ENCODE measurements at regions not wholly inside any gene's neighbourhood (a gene's known extent, or its start where the extent isn't known, plus 50 kb on each side); places are given as distances from the start of the nearest gene placed in this dataset.

DNA sequence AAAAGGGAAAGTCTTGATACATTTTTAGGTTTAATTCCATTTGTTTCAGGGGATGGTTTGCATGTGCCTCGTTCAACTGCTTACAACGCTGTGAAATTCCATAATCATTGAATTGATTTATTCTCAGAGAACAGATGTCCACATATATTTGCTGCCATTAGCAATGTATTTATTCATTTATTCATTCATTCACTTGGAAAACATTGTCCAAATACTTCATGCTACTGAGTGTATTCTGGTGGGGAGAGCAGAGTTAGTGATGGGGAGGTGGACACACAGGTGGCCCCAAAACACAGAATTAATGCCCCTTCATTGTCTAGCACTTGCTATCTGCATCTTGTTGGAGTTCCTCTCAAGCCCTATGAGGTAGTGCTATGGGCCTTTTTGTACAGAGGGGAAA, 141.2 kb upstream of the PARP11 start:
- TF ChIP-seq, protein P1, sequence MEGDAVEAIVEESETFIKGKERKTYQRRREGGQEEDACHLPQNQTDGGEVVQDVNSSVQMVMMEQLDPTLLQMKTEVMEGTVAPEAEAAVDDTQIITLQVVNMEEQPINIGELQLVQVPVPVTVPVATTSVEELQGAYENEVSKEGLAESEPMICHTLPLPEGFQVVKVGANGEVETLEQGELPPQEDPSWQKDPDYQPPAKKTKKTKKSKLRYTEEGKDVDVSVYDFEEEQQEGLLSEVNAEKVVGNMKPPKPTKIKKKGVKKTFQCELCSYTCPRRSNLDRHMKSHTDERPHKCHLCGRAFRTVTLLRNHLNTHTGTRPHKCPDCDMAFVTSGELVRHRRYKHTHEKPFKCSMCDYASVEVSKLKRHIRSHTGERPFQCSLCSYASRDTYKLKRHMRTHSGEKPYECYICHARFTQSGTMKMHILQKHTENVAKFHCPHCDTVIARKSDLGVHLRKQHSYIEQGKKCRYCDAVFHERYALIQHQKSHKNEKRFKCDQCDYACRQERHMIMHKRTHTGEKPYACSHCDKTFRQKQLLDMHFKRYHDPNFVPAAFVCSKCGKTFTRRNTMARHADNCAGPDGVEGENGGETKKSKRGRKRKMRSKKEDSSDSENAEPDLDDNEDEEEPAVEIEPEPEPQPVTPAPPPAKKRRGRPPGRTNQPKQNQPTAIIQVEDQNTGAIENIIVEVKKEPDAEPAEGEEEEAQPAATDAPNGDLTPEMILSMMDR (IDR thresholded peaks at IDR 0.05) = no peak
- no peak for TF ChIP-seq POLR2AphosphoS5 (IDR thresholded peaks at IDR 0.05)
